ENCODE measurements at regions not wholly inside any gene's neighbourhood (a gene's known extent, or its start where the extent isn't known, plus 50 kb on each side); places are given as distances from the start of the nearest gene placed in this dataset.

GRCh38 chr11:128297091-128297651, 290.2 kb downstream of the ETS1 start:
- ATAC-seq (ENCODE audit: insufficient read depth, low FRiP score) (no peak), DNase-seq (peak; percentile 67 to 79 (median 74))
- Histone ChIP-seq H3K36me3 (ENCODE audit: control insufficient read depth in 4 of 4, insufficient read depth in 4 of 4, low read length in 4 of 4) (no peaks in the 10 kb centered on the region), H3K9ac (ENCODE audit: insufficient read depth in 1 of 2, low read length in 2 of 2) (no peak overlapping the region), H3K4me3 (no peak overlapping the region), H3K4me1 (ENCODE audit: control insufficient read depth in 5 of 5, insufficient read depth in 5 of 5, low read length in 5 of 5) (peaks cover 8 to 45% (median 11%) of the 10 kb centered on the region in 5 donors), H3K27me3 (ENCODE audit: control insufficient read depth in 3 of 3, insufficient read depth in 3 of 3, low read length in 2 of 3) (no peaks in the 10 kb centered on the region), H3K27ac (ENCODE audit: low read depth in 1 of 2, low read length in 1 of 2) (peak overlapping the region in 1 of 2 donors; percentile 64), H3K9me3 (ENCODE audit: control insufficient read depth in 4 of 4, insufficient read depth in 3 of 4, low read length in 3 of 4) (no peaks in the 10 kb centered on the region)
- TF ChIP-seq CTCF (IDR thresholded peaks at IDR 0.05; ENCODE audit: control extremely low read depth, extremely low read depth) = no peak
- WGBS, 2 donors = 60 to 71% methylated on average over 4 of the region's 4 CpGs

GRCh38 chr11:128294671-128295050, 292.7 kb downstream of the ETS1 start:
- no peaks in the 10 kb centered on the region for H3K36me3 ChIP-seq (ENCODE audit: control insufficient read depth in 4 of 4, insufficient read depth in 4 of 4, low read length in 4 of 4)
- H3K9ac ChIP-seq (ENCODE audit: insufficient read depth in 1 of 2, low read length in 2 of 2) = no peak overlapping the region
- ATAC-seq (ENCODE audit: insufficient read depth, low FRiP score) (no peak), DNase-seq (no peak)
- TF ChIP-seq CTCF (IDR thresholded peaks at IDR 0.05; ENCODE audit: control extremely low read depth, extremely low read depth) = no peak
- WGBS, 2 donors = 95 to 97% methylated on average over 1 of the region's 1 CpG
- H3K27ac ChIP-seq (ENCODE audit: low read depth in 1 of 2, low read length in 1 of 2) = no peak overlapping the region
- H3K4me1 ChIP-seq (ENCODE audit: control insufficient read depth in 5 of 5, insufficient read depth in 5 of 5, low read length in 5 of 5) = peaks cover 9 to 66% (median 18%) of the 10 kb centered on the region in 5 donors
- no peak overlapping the region for H3K4me3 ChIP-seq
- no peaks in the 10 kb centered on the region for H3K27me3 ChIP-seq (ENCODE audit: control insufficient read depth in 3 of 3, insufficient read depth in 3 of 3, low read length in 2 of 3)
- no peaks in the 10 kb centered on the region for H3K9me3 ChIP-seq (ENCODE audit: control insufficient read depth in 4 of 4, insufficient read depth in 3 of 4, low read length in 3 of 4)

GRCh38 chr11:128294001-128294670, 293.2 kb downstream of the ETS1 start:
- Histone ChIP-seq H3K4me1 (ENCODE audit: control insufficient read depth in 5 of 5, insufficient read depth in 5 of 5, low read length in 5 of 5) (peaks cover 9 to 60% (median 16%) of the 10 kb centered on the region in 5 donors), H3K27ac (ENCODE audit: low read depth in 1 of 2, low read length in 1 of 2) (peak overlapping the region in 1 of 2 donors; percentile 9)
- DNase-seq = peak; percentile 45 to 54 (median 45)

More at GRCh38 chr11:128294001-128294670, 293.2 kb downstream of the ETS1 start:
- 78 to 83% methylated on average over 11 of the region's 11 CpGs for WGBS, 2 donors
- Histone ChIP-seq H3K9me3 (ENCODE audit: control insufficient read depth in 4 of 4, insufficient read depth in 3 of 4, low read length in 3 of 4) (no peaks in the 10 kb centered on the region), H3K36me3 (ENCODE audit: control insufficient read depth in 4 of 4, insufficient read depth in 4 of 4, low read length in 4 of 4) (no peaks in the 10 kb centered on the region), H3K4me3 (no peak overlapping the region), H3K27me3 (ENCODE audit: control insufficient read depth in 3 of 3, insufficient read depth in 3 of 3, low read length in 2 of 3) (no peaks in the 10 kb centered on the region), H3K9ac (ENCODE audit: insufficient read depth in 1 of 2, low read length in 2 of 2) (no peak overlapping the region)
- TF ChIP-seq CTCF (IDR thresholded peaks at IDR 0.05; ENCODE audit: control extremely low read depth, extremely low read depth) = no peak
- ATAC-seq (ENCODE audit: insufficient read depth, low FRiP score) = no peak
